ENCODE measurements at regions not wholly inside any gene's neighbourhood (a gene's known extent, or its start where the extent isn't known, plus 50 kb on each side); places are given as distances from the start of the nearest gene placed in this dataset.
A peak's percentile ranks its signal among the peaks of the same experiment; 100 is the strongest.

DNA sequence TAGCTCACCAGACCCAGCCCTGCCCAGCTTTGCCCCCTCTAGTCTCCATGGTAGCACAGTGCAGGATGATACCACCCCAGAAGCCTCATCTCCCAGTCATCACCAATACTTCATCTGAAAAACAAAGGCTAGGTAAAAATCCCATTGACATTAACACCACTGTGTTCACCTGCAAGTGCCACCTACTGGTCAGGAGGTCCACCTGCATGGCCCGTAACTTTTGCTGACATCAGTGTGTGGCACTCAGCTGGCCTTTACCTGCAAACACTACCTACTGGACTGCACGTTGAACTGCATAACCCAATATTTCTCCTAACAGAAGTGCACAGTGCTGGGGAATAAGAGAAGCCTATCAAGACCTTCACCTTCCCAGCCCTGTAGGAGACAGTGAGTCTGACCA lies 234.7 kb upstream of the ADGRB3 start:
- intact Hi-C loops (cut with micrococcal nuclease; ENCODE audit: unreplicated experiment): no loop called here
- POLR2A ChIA-PET (ENCODE audit: low non-redundant PET): no interaction called here
- CTCF ChIA-PET: interaction anchor here (1.0 kb wide), 1 partner anchor 56 kb away, joined by 4 read pairs; no protein-coding TSS in a partner anchor

DNA sequence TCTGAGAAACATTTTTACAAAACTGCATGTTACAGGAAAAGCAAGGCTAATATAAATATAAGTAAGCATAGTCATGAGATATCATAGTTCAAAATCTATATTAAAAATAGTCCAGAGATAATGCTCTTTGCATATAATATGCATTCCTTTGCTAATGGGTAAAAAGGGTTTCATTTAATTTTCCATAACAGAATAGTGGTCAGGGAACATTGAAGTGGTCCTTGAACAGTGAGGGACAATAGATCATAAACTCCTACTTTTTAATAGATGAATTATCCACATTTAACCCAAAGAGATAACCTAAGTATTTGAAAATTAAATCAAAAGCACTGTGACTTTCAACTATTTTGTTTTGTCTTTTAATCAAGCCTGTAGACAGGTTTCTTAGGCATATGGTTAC lies 243.1 kb upstream of the ADGRB3 start:
- BruUV-seq (replicated peaks): no TSS peak
- no peak overlapping the region for H3K27ac ChIP-seq (ENCODE audit: low read depth, low read length, poor library complexity, severe bottlenecking)
- H3K4me3 ChIP-seq (ENCODE audit: low read depth, low read length, poor library complexity, severe bottlenecking): no peak overlapping the region
- ChIA-PET CTCF (no interaction called here), POLR2A (ENCODE audit: low non-redundant PET) (no interaction called here)
- intact Hi-C loops (cut with micrococcal nuclease; ENCODE audit: unreplicated experiment): no loop called here
- TF ChIP-seq, protein P1, sequence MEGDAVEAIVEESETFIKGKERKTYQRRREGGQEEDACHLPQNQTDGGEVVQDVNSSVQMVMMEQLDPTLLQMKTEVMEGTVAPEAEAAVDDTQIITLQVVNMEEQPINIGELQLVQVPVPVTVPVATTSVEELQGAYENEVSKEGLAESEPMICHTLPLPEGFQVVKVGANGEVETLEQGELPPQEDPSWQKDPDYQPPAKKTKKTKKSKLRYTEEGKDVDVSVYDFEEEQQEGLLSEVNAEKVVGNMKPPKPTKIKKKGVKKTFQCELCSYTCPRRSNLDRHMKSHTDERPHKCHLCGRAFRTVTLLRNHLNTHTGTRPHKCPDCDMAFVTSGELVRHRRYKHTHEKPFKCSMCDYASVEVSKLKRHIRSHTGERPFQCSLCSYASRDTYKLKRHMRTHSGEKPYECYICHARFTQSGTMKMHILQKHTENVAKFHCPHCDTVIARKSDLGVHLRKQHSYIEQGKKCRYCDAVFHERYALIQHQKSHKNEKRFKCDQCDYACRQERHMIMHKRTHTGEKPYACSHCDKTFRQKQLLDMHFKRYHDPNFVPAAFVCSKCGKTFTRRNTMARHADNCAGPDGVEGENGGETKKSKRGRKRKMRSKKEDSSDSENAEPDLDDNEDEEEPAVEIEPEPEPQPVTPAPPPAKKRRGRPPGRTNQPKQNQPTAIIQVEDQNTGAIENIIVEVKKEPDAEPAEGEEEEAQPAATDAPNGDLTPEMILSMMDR (conservative IDR thresholded peaks at IDR 0.05; ENCODE audit: low read depth, low read length): no peak
- no peak for TF ChIP-seq EZH2 (IDR thresholded peaks at IDR 0.05; ENCODE audit: borderline replicate concordance, low read depth, low read length, poor library complexity, severe bottlenecking)
- no peaks in the 10 kb centered on the region for H3K4me1 ChIP-seq (ENCODE audit: insufficient read depth, low read length, poor library complexity, severe bottlenecking)
- no peaks in the 10 kb centered on the region for H3K36me3 ChIP-seq (ENCODE audit: insufficient read depth, low read length, poor library complexity, severe bottlenecking)
- H3K9me3 ChIP-seq (ENCODE audit: low read depth, low read length, poor library complexity, severe bottlenecking): no peaks in the 10 kb centered on the region
- no peak for DNase-seq (ENCODE audit: low spot score)
- H3K27me3 ChIP-seq (replicated peaks; ENCODE audit: insufficient read depth, low read depth, low read length, poor library complexity): no peaks in the 10 kb centered on the region

More for the DNA sequence above, 234.7 kb upstream of the ADGRB3 start:
- TF ChIP-seq, protein P1 (conservative IDR thresholded peaks at IDR 0.05; ENCODE audit: low read depth, low read length): 0 out of 2 replicates have a peak, but pooled peaks have one; percentile 35
- no peak for TF ChIP-seq EZH2 (IDR thresholded peaks at IDR 0.05; ENCODE audit: borderline replicate concordance, low read depth, low read length, poor library complexity, severe bottlenecking)
- H3K27me3 ChIP-seq (replicated peaks; ENCODE audit: insufficient read depth, low read depth, low read length, poor library complexity): no peaks in the 10 kb centered on the region
- no peaks in the 10 kb centered on the region for H3K9me3 ChIP-seq (ENCODE audit: low read depth, low read length, poor library complexity, severe bottlenecking)
- no peaks in the 10 kb centered on the region for H3K36me3 ChIP-seq (ENCODE audit: insufficient read depth, low read length, poor library complexity, severe bottlenecking)
- no peak overlapping the region for H3K27ac ChIP-seq (ENCODE audit: low read depth, low read length, poor library complexity, severe bottlenecking)
- DNase-seq (ENCODE audit: low spot score): no peak
- no TSS peak for BruUV-seq (replicated peaks)
- no peaks in the 10 kb centered on the region for H3K4me1 ChIP-seq (ENCODE audit: insufficient read depth, low read length, poor library complexity, severe bottlenecking)
- no peak overlapping the region for H3K4me3 ChIP-seq (ENCODE audit: low read depth, low read length, poor library complexity, severe bottlenecking)

DNA sequence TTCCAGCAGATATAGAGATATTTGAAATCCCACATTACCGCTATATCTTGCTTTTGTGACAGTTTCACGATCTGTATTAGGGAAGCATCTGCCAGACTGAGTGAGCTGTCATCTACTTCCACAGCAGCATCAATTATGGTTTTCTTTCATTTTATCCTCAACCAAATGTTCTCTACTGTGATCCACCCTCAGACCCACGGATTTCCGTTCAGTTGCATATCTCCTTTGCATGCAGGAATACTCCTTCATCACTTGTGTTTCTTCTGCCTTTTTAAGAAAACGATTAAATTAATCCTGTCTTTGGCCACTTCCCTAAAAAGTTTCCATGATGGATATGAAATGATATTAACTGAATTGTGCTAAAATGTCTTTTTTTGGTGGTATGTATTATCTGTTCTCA lies 262.1 kb upstream of the ADGRB3 start:
- no peaks in the 10 kb centered on the region for H3K36me3 ChIP-seq (ENCODE audit: insufficient read depth, low read length, poor library complexity, severe bottlenecking)
- intact Hi-C loops (cut with micrococcal nuclease; ENCODE audit: unreplicated experiment): no loop called here
- TF ChIP-seq, protein P1 (conservative IDR thresholded peaks at IDR 0.05; ENCODE audit: low read depth, low read length): no peak
- TF ChIP-seq EZH2 (IDR thresholded peaks at IDR 0.05; ENCODE audit: borderline replicate concordance, low read depth, low read length, poor library complexity, severe bottlenecking): no peak
- ChIA-PET POLR2A (ENCODE audit: low non-redundant PET) (no interaction called here), CTCF (no interaction called here)
- H3K4me3 ChIP-seq (ENCODE audit: low read depth, low read length, poor library complexity, severe bottlenecking): no peak overlapping the region
- no peaks in the 10 kb centered on the region for H3K27me3 ChIP-seq (replicated peaks; ENCODE audit: insufficient read depth, low read depth, low read length, poor library complexity)
- no peak overlapping the region for H3K27ac ChIP-seq (ENCODE audit: low read depth, low read length, poor library complexity, severe bottlenecking)
- no peak for DNase-seq (ENCODE audit: low spot score)
- BruUV-seq (replicated peaks): no TSS peak
- H3K9me3 ChIP-seq (ENCODE audit: low read depth, low read length, poor library complexity, severe bottlenecking): no peaks in the 10 kb centered on the region
- H3K4me1 ChIP-seq (ENCODE audit: insufficient read depth, low read length, poor library complexity, severe bottlenecking): peaks cover 4% of the 10 kb centered on the region

All from A673 (cell line).